NCI-H2081 (cell line): ENCODE measurements at regions not wholly inside any gene's neighbourhood (a gene's known extent, or its start where the extent isn't known, plus 50 kb on each side); places are given as distances from the start of the nearest gene placed in this dataset.
"Not testable (repeated sequence)": the region's sequence is repeated elsewhere in the genome, so short reads cannot be mapped to it uniquely, and the experiment has no call there.

Experiments
- DNase-seq, 2 experiments: peaks; one replicate each; lab custom pipeline; 2025; lab: John Stamatoyannopoulos, UW

GRCh38 chr6:67068781-67069180 is 1361.8 kb upstream of the EYS start:
- no peak for DNase-seq

GRCh38 chr6:67064323-67064722 is 1357.3 kb upstream of the EYS start:
- DNase-seq, result no peak

GRCh38 chr6:67047996-67048395 is 1341.0 kb upstream of the EYS start:
- DNase-seq, result no peak

- no peak for DNase-seq
Measured at GRCh38 chr6:67045076-67045475, 1338.0 kb upstream of the EYS start.

- no peak for DNase-seq
Measured at GRCh38 chr6:67031451-67031850, 1324.4 kb upstream of the EYS start.

GRCh38 chr6:67030861-67031260 is 1323.8 kb upstream of the EYS start:
- DNase-seq, result no peak

GRCh38 chr6:67016921-67017460 is 1310.0 kb upstream of the EYS start:
- no peak for DNase-seq

GRCh38 chr6:67011441-67011840 is 1304.4 kb upstream of the EYS start:
- DNase-seq, result no peak

- DNase-seq, result no peak
Measured at GRCh38 chr6:67009818-67010217, 1302.8 kb upstream of the EYS start.

- no peak for DNase-seq
Measured at GRCh38 chr6:67003844-67004243, 1296.8 kb upstream of the EYS start.

GRCh38 chr6:67000121-67000520 is 1293.1 kb upstream of the EYS start:
- DNase-seq, result no peak

- DNase-seq, result not testable (repeated sequence)
Measured at GRCh38 chr6:66997579-66997978, 1290.6 kb upstream of the EYS start.

- no peak for DNase-seq
Measured at GRCh38 chr6:66995669-66996068, 1288.6 kb upstream of the EYS start.

GRCh38 chr6:66993708-66994107 is 1286.7 kb upstream of the EYS start:
- DNase-seq, result not testable (repeated sequence)

GRCh38 chr6:66993272-66993671 is 1286.2 kb upstream of the EYS start:
- no peak for DNase-seq

- no peak for DNase-seq
Measured at GRCh38 chr6:66992660-66993059, 1285.6 kb upstream of the EYS start.

GRCh38 chr6:66986940-66987339 is 1279.9 kb upstream of the EYS start:
- no peak for DNase-seq

GRCh38 chr6:66985816-66986215 is 1278.8 kb upstream of the EYS start:
- no peak for DNase-seq

- DNase-seq, result no peak
Measured at GRCh38 chr6:66970373-66970772, 1263.3 kb upstream of the EYS start.

GRCh38 chr6:66965227-66965626 is 1258.2 kb upstream of the EYS start:
- no peak for DNase-seq

GRCh38 chr6:66964216-66964615 is 1257.2 kb upstream of the EYS start:
- DNase-seq, result no peak

GRCh38 chr6:66962082-66962481 is 1255.1 kb upstream of the EYS start:
- no peak for DNase-seq

- DNase-seq, result no peak
Measured at GRCh38 chr6:66961191-66961590, 1254.2 kb upstream of the EYS start.

GRCh38 chr6:66949191-66949661 is 1242.2 kb upstream of the EYS start:
- no peak for DNase-seq

- DNase-seq, result no peak
Measured at GRCh38 chr6:66948106-66948505, 1241.1 kb upstream of the EYS start.
